ENCODE measurements at regions not wholly inside any gene's neighbourhood (a gene's known extent, or its start where the extent isn't known, plus 50 kb on each side); places are given as distances from the start of the nearest gene placed in this dataset.

DNA sequence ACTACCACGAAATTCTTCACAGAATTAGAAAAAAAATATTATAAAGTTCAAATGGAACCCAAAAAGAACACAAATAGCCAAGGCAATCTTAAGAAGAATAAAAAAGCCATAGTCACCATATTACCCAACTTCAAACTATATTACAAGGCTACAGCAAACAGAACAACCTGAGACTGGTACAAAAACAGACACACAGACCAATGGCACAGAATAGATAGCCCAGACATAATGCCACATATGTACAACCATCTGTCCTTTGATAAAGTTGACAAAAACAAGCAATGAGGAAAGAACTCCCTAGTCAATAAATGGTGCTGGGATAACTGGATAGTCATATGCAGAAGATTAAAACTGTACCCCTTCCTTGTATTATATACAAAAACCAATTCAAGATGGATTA, 808.5 kb upstream of the ZWINT start:
- 3% methylated on average over 1 of the region's 1 CpG for WGBS (ENCODE audit: low lambda C conversion rate)
- Histone ChIP-seq H3K4me1 (ENCODE audit: insufficient read depth, low read length) (no peaks in the 10 kb centered on the region), H4K20me1 (ENCODE audit: insufficient read depth, low read length) (no peaks in the 10 kb centered on the region), H3K27ac (ENCODE audit: extremely low read length, insufficient read depth, low read length) (no peak overlapping the region), H3K79me2 (ENCODE audit: insufficient read depth, low read length) (no peaks in the 10 kb centered on the region), H3K4me2 (ENCODE audit: low read depth, low read length) (no peak overlapping the region), H3K9ac (ENCODE audit: insufficient read depth, low read depth, low read length) (no peak overlapping the region), H2AFZ (ENCODE audit: low read length) (no peak overlapping the region), H3K4me3 (replicated peaks in 1 of 3; ENCODE audit: insufficient read depth in 1 of 3, low read depth in 2 of 3, low read length in 3 of 3) (no peak overlapping the region), H3K36me3 (replicated peaks in 1 of 2; ENCODE audit: control insufficient read depth in 1 of 2, insufficient read depth in 2 of 2, low read length in 2 of 2) (no peaks in the 10 kb centered on the region), H3K27me3 (ENCODE audit: control insufficient read depth in 1 of 2, insufficient read depth in 2 of 2, low read length in 2 of 2) (no peaks in the 10 kb centered on the region), H3K9me3 (ENCODE audit: low read length) (peaks cover 21% of the 10 kb centered on the region)
- in situ Hi-C loops (cut with HindIII; ENCODE audit: extremely low pct_ligation_motif_present, low pct_unique_long_range_greater_than_20kb) (no loop called here), intact Hi-C loops (cut with micrococcal nuclease; ENCODE audit: unreplicated experiment) (no loop called here)
- FAIRE-seq (no peak), ATAC-seq (no peak), DNase-seq (ENCODE audit: low spot score) (no peak)
- no TSS peak for BruUV-seq (replicated peaks)
- CTCF ChIA-PET (ENCODE audit: low intra/inter-chr PET ratio, low total read pairs) = no interaction called here
- POLR2A ChIA-PET = no interaction called here
- no peak for TF ChIP-seq ZEB1 (IDR thresholded peaks at IDR 0.05; ENCODE audit: insufficient replicate concordance, low read depth)
- no peak for TF ChIP-seq PAX8 (CRISPR knock-in tag; IDR thresholded peaks at IDR 0.05; ENCODE audit: borderline replicate concordance)
- TF ChIP-seq IKZF4 (CRISPR knock-in tag; IDR thresholded peaks at IDR 0.05; ENCODE audit: borderline replicate concordance, low read depth, not compliant biosample characterization) = no peak
- TF ChIP-seq ZNF234 (CRISPR knock-in tag; conservative IDR thresholded peaks at IDR 0.05) = no peak
- TF ChIP-seq, protein P1, sequence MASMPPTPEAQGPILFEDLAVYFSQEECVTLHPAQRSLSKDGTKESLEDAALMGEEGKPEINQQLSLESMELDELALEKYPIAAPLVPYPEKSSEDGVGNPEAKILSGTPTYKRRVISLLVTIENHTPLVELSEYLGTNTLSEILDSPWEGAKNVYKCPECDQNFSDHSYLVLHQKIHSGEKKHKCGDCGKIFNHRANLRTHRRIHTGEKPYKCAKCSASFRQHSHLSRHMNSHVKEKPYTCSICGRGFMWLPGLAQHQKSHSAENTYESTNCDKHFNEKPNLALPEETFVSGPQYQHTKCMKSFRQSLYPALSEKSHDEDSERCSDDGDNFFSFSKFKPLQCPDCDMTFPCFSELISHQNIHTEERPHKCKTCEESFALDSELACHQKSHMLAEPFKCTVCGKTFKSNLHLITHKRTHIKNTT (CRISPR knock-in tag; IDR thresholded peaks at IDR 0.05) = no peak
- TF ChIP-seq XBP1 (CRISPR knock-in tag; IDR thresholded peaks at IDR 0.05) = no peak
- TF ChIP-seq HNRNPUL1 (IDR thresholded peaks at IDR 0.05; ENCODE audit: low read depth, low read length) = no peak
- no peak for TF ChIP-seq ZNF24 (IDR thresholded peaks at IDR 0.05)
- TF ChIP-seq ZKSCAN5 (CRISPR knock-in tag; IDR thresholded peaks at IDR 0.05) = no peak
- TF ChIP-seq, protein P2, sequence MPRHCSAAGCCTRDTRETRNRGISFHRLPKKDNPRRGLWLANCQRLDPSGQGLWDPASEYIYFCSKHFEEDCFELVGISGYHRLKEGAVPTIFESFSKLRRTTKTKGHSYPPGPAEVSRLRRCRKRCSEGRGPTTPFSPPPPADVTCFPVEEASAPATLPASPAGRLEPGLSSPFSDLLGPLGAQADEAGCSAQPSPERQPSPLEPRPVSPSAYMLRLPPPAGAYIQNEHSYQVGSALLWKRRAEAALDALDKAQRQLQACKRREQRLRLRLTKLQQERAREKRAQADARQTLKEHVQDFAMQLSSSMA (CRISPR knock-in tag; IDR thresholded peaks at IDR 0.05) = no peak
- no peak for TF ChIP-seq ZNF292 (CRISPR knock-in tag; IDR thresholded peaks at IDR 0.05; ENCODE audit: borderline replicate concordance, low read depth)
- no peak for TF ChIP-seq PHB2 (IDR thresholded peaks at IDR 0.05; ENCODE audit: partially characterized antibody)
- TF ChIP-seq ZNF460 (CRISPR knock-in tag; IDR thresholded peaks at IDR 0.05; ENCODE audit: borderline replicate concordance) = no peak
- TF ChIP-seq, protein P3, sequence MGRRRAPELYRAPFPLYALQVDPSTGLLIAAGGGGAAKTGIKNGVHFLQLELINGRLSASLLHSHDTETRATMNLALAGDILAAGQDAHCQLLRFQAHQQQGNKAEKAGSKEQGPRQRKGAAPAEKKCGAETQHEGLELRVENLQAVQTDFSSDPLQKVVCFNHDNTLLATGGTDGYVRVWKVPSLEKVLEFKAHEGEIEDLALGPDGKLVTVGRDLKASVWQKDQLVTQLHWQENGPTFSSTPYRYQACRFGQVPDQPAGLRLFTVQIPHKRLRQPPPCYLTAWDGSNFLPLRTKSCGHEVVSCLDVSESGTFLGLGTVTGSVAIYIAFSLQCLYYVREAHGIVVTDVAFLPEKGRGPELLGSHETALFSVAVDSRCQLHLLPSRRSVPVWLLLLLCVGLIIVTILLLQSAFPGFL (CRISPR knock-in tag; IDR thresholded peaks at IDR 0.05) = no peak
- TF ChIP-seq ZFP62 (CRISPR knock-in tag; IDR thresholded peaks at IDR 0.05) = no peak

All from HepG2 (cell line).